ENCODE measurements at regions not wholly inside any gene's neighbourhood (a gene's known extent, or its start where the extent isn't known, plus 50 kb on each side); places are given as distances from the start of the nearest gene placed in this dataset.

DNA sequence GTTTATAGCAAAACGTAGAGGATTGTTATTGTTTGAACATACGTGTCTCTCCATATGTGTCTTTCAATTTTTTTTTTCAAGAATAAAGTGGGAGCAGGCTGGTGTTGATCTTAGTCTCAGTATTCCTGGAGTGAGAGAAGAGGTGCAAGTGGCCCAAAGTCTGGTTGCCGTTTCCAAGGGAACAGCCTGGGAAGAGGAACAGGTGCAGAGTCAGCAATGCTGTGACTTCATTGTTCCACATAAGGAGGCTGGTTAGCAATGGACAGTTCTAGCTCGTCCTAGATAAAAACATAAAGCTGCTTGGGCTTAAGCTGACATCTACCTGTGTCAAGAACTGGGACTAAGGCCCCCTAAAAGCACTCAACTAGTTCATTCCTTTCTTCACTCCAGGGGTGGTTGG lies 626.6 kb upstream of the TPK1 start (continued):
- no peak for TF ChIP-seq ILK (tag; IDR thresholded peaks at IDR 0.05; ENCODE audit: borderline replicate concordance, low read depth)
- TF ChIP-seq, protein P1, sequence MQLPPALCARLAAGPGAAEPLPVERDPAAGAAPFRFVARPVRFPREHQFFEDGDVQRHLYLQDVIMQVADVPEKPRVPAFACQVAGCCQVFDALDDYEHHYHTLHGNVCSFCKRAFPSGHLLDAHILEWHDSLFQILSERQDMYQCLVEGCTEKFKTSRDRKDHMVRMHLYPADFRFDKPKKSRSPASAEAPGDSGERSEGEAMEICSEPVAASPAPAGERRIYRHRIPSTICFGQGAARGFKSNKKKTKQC (CRISPR knock-in tag; IDR thresholded peaks at IDR 0.05) = no peak

DNA sequence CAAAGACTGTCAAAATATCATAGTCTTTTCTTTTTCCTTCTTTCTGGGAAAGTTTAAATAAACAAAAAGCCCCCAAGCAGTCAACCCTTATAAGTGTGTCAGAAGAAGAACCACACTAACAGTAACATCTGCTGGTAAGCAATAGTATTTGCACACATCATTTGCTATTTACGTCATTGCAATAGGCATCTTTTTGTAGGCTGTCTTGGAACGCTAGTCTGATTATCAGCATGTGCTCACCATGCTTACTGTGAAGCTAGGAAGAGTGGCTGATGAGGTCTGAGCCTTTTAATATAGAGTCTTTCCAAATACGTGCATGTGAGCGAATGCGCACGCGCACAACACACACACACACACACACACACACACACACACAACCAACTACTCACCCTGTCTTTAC lies 599.0 kb upstream of the TPK1 start:
- H3K4me1 ChIP-seq (replicated peaks in 1 of 2; ENCODE audit: control insufficient read depth in 2 of 2, insufficient read depth in 2 of 2, low read length in 2 of 2) = no peaks in the 10 kb centered on the region
- WGBS (ENCODE audit: insufficient coverage, low coverage, missing lambda C conversion rate) = 28% methylated on average over 7 of the region's 7 CpGs
- DNase-seq (ENCODE audit: extremely low read depth in 1 of 4, low spot score in 3 of 4) (no peak), FAIRE-seq (no peak), ATAC-seq (no peak)
- H3K4me2 ChIP-seq (ENCODE audit: insufficient read depth, low read length) = no peak overlapping the region
- H3K4me3 ChIP-seq = no peak overlapping the region
- no TSS peak for BruUV-seq (replicated peaks)
- no peaks in the 10 kb centered on the region for H3K27me3 ChIP-seq (ENCODE audit: control insufficient read depth in 2 of 2, insufficient read depth in 2 of 2, low read length in 2 of 2)
- no peaks in the 10 kb centered on the region for H3K36me3 ChIP-seq (ENCODE audit: control insufficient read depth, insufficient read depth, low read length)
- in situ Hi-C loops (cut with MboI) (no loop called here), intact Hi-C loops (cut with micrococcal nuclease) (no loop called here)
- H3K9me1 ChIP-seq (ENCODE audit: control insufficient read depth, insufficient read depth, low read length) = no peaks in the 10 kb centered on the region
- H4K20me1 ChIP-seq (replicated peaks; ENCODE audit: control insufficient read depth, insufficient read depth, low read length) = no peaks in the 10 kb centered on the region
- H3K9ac ChIP-seq (ENCODE audit: insufficient read depth in 1 of 2, low read depth in 2 of 2, low read length in 2 of 2) = no peak overlapping the region
- no peaks in the 10 kb centered on the region; the same call in 1 of the 2 replicates for H3K9me3 ChIP-seq (replicated peaks; ENCODE audit: control insufficient read depth, insufficient read depth, low read depth, low read length)
- H3K79me2 ChIP-seq (ENCODE audit: control insufficient read depth, insufficient read depth, low read length) = no peaks in the 10 kb centered on the region
- ChIA-PET POLR2A (no interaction called here), CTCF (ENCODE audit: low intra/inter-chr PET ratio) (no interaction called here)
- H2AFZ ChIP-seq (ENCODE audit: low read depth, low read length) = no peak overlapping the region
- no peak overlapping the region for H3K27ac ChIP-seq (ENCODE audit: extremely low read depth, low read depth, low read length)
- TF ChIP-seq NR2C1 (IDR thresholded peaks at IDR 0.05) = no peak
- TF ChIP-seq NR2C1 (tag; IDR thresholded peaks at IDR 0.05) = no peak
- TF ChIP-seq ZNF174 (CRISPR knock-in tag; IDR thresholded peaks at IDR 0.05) = no peak
- no peak for TF ChIP-seq CREBBP (IDR thresholded peaks at IDR 0.05; ENCODE audit: low read depth, low read length)
- no peak for TF ChIP-seq SOX6 (IDR thresholded peaks at IDR 0.05)
- TF ChIP-seq, protein P2, sequence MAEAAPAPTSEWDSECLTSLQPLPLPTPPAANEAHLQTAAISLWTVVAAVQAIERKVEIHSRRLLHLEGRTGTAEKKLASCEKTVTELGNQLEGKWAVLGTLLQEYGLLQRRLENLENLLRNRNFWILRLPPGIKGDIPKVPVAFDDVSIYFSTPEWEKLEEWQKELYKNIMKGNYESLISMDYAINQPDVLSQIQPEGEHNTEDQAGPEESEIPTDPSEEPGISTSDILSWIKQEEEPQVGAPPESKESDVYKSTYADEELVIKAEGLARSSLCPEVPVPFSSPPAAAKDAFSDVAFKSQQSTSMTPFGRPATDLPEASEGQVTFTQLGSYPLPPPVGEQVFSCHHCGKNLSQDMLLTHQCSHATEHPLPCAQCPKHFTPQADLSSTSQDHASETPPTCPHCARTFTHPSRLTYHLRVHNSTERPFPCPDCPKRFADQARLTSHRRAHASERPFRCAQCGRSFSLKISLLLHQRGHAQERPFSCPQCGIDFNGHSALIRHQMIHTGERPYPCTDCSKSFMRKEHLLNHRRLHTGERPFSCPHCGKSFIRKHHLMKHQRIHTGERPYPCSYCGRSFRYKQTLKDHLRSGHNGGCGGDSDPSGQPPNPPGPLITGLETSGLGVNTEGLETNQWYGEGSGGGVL (CRISPR knock-in tag; IDR thresholded peaks at IDR 0.05) = no peak
- TF ChIP-seq HDAC8 (tag; IDR thresholded peaks at IDR 0.05) = no peak
- TF ChIP-seq TBP (optimal IDR thresholded peaks at IDR 0.05; ENCODE audit: low read depth, low read length) = no peak
- TF ChIP-seq, protein P3, sequence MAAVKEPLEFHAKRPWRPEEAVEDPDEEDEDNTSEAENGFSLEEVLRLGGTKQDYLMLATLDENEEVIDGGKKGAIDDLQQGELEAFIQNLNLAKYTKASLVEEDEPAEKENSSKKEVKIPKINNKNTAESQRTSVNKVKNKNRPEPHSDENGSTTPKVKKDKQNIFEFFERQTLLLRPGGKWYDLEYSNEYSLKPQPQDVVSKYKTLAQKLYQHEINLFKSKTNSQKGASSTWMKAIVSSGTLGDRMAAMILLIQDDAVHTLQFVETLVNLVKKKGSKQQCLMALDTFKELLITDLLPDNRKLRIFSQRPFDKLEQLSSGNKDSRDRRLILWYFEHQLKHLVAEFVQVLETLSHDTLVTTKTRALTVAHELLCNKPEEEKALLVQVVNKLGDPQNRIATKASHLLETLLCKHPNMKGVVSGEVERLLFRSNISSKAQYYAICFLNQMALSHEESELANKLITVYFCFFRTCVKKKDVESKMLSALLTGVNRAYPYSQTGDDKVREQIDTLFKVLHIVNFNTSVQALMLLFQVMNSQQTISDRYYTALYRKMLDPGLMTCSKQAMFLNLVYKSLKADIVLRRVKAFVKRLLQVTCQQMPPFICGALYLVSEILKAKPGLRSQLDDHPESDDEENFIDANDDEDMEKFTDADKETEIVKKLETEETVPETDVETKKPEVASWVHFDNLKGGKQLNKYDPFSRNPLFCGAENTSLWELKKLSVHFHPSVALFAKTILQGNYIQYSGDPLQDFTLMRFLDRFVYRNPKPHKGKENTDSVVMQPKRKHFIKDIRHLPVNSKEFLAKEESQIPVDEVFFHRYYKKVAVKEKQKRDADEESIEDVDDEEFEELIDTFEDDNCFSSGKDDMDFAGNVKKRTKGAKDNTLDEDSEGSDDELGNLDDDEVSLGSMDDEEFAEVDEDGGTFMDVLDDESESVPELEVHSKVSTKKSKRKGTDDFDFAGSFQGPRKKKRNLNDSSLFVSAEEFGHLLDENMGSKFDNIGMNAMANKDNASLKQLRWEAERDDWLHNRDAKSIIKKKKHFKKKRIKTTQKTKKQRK (IDR thresholded peaks at IDR 0.05; ENCODE audit: borderline replicate concordance, low read depth, low read length) = no peak
- TF ChIP-seq HMG20B (CRISPR knock-in tag; IDR thresholded peaks at IDR 0.05) = no peak
- TF ChIP-seq, protein P4, sequence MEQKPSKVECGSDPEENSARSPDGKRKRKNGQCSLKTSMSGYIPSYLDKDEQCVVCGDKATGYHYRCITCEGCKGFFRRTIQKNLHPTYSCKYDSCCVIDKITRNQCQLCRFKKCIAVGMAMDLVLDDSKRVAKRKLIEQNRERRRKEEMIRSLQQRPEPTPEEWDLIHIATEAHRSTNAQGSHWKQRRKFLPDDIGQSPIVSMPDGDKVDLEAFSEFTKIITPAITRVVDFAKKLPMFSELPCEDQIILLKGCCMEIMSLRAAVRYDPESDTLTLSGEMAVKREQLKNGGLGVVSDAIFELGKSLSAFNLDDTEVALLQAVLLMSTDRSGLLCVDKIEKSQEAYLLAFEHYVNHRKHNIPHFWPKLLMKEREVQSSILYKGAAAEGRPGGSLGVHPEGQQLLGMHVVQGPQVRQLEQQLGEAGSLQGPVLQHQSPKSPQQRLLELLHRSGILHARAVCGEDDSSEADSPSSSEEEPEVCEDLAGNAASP (IDR thresholded peaks at IDR 0.05) = no peak
- TF ChIP-seq, protein P5, sequence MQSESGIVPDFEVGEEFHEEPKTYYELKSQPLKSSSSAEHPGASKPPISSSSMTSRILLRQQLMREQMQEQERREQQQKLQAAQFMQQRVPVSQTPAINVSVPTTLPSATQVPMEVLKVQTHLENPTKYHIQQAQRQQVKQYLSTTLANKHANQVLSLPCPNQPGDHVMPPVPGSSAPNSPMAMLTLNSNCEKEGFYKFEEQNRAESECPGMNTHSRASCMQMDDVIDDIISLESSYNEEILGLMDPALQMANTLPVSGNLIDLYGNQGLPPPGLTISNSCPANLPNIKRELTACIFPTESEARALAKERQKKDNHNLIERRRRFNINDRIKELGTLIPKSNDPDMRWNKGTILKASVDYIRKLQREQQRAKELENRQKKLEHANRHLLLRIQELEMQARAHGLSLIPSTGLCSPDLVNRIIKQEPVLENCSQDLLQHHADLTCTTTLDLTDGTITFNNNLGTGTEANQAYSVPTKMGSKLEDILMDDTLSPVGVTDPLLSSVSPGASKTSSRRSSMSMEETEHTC (IDR thresholded peaks at IDR 0.05) = no peak

Measured in K562 (cell line).